ENCODE measurements at regions not wholly inside any gene's neighbourhood (a gene's known extent, or its start where the extent isn't known, plus 50 kb on each side); places are given as distances from the start of the nearest gene placed in this dataset.

- no peak for DNase-seq
Observed at GRCh38 chr7:156106107-156106426, 293.8 kb upstream of the SHH start.

DNA sequence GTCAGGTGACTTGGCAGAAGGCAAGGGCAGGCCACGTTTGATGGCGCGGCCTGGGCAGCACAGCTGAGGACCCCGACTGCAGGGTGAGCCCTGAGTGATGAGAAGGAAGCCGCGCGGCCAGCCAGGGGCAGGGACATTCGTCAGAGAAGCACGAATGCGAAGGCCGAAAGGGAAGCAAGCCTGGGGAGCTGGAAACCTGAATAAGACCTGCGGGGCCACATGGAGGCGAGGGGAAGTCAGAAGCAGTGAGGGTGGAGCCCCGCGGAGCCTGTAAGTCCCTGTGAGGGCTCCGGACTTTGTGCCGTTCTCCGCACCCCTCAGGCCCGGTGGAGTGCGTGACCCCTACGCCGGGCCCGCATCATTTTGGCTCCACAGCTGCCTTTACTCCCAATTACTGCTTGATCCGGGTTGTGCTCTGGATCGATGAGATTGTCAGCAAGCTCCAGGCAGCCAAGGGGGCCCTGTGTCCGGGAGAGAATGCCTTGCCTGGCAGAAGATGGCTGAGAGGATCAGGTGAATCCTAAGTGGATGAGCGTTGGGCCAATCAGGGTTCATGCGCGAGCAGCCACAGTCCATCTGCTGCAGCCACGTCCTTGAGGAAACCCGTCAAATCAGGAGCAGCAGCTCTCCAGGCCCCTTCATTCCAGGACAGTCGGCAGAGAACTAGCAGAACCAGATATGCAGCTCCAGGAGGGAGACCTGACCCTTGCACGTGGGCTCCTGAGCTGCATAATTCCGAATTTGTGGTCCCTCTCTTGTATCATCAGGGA is 293.3 kb upstream of the SHH start:
- DNase-seq = no peak

DNA sequence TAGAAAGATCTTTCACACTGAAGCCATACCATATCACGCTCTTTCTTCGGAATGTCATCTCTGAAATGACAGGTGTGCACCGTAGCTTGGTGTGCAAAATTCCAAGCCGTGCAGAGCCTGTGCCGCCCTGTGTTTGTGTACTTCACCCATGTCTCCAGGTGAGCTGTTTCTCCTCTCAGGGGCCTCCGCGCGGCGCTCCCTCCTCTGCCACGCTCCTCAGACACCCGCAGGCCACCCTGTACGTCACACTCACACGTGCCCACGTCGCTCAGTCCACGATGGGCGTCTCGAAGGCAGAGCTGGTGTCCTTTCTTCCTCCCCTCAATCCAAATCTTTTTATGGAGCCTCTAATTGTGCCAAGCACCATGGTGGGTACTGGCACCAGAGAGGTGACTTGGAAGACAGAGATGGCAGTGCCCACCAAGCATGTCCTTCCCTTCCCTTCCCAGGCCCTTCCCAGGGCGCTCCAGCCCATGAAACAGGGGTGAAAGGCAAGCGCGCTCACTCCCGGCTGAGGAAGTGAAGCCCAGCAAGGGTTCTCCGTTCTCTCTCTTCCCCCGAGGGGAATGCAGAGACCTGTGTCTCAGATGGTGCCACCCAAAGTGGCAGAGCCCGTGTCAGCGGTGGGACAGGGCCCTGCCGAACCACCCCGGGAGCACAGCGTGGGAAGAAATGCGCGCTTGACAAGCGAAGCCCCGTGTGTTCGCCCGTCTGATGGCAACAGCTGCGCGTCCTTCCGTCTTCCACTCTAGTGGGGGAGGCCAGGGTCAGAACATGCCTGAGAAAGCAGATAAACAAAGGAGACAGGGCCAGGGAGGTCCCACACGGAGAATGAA is 292.5 kb upstream of the SHH start:
- no peak for DNase-seq

DNA sequence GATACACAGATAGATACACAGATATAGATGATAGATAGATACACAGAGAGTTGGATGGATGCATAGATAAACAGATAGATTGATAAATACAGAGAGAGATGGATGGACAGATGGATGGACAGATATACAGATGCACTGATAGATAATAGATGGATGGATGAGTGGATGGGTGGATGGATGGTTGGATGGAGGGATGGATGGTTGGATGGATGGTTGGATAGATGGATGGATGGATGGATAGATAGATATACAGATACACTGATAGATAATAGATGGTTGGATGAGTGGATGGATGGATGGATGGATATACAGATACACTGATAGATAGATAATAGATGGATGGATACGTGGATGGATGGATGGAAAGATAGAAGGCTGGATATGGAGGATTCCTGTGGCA is 290.0 kb upstream of the SHH start:
- no peak for DNase-seq

DNA sequence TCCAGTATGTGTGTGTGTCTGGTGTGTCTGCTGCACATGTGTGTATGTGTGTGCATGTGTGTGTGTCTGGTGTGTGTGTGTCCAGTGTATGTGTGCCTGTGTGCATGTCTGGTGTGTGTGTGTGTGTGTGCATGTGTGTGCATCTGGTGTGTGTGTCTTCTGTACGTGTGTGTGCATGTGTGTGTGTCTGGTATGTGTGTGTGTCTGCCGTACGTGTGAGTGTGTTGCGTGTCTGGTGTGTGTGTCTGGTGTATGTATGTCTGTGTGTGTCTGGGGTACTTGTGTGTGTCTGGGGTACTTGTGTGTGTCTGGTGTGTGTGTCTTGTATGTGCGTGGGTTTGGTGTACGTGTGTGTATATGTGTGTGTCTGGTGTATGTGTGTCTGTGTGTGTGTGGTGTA is 289.1 kb upstream of the SHH start:
- no peak for DNase-seq

DNA sequence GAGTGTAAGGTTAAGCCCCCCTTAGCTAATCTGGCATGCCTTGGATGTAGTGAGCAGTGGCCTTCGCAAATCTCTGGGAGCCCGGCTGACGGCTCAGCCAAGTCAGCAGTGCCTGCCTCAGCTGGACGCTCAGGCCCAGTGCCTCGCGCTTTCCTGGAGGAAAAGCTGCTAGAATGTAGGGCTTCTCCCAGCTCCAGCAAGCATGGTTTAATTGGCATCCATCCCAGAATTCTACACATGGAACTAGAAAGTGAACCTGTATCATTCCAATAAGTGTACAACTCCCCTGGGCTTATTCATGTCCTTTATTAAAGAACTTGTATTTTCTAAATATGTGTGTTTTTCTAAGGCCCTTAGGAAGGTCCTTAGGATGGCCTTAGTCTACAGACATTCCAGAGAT is 287.8 kb upstream of the SHH start:
- DNase-seq = no peak

DNA sequence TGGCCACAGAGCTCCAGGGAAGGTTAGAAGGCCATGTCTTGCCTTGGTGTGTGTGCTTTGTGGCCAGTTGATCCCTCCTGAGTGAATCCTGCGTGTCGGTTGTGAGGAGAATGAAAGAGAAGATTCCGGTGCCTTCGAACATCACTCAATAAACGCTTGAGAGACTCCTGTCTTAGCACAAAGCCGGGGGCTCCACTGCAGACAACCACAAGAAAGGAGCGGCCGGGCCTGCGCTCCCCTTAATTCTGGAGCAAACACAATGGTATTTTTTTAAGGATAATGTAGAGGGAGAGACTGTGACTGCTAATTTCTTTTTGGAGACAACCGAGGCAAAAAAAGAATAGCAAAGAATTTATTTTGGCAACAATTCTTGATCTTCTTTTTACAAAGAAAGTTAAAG is 286.8 kb upstream of the SHH start:
- no peak for DNase-seq

- no peak for DNase-seq
Observed at GRCh38 chr7:156096771-156097538, 284.7 kb upstream of the SHH start.

- no peak for DNase-seq
Observed at GRCh38 chr7:156095908-156096539, 283.8 kb upstream of the SHH start.

DNA sequence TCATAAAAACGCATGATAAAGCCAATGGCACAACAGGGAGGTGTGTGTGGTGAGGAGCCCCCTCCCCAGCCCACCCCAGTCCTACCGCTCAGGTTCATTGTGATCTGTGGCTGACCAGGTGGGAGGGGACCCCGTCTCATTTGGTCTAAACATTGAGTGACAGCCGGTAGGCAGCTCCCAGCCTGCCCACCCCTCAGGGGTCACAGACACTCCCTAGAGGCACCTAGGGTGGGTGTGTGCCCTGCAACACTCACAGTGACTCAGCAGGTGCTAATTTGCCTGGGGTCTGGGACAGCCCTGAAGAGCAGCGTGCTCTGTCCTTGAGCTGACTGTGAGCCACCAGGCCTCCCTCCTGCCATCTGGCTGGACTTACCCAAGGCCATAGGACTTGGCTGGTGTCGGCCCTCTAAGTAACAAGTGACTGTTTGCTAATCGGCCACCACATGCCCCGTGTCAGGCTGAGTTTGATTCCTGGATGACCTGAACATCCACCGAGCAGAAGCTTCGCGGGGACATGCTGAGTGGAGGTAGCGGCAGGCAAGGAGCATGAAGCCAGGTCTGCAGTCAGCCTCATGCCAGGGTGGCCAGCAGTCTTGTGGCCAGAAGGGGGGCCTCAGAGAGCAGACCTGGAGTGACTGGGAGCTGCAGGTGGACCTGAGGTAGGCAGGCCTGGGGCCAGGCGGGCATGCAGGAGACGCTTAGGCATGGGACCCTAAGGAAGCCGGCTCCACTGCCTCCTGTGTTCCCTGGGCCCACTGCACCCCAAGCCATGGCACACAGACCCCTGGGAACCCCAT is 282.3 kb upstream of the SHH start:
- DNase-seq = no peak

GRCh38 chr7:156092307-156092706 is 280.0 kb upstream of the SHH start:
- DNase-seq = no peak

- DNase-seq = no peak
Observed at GRCh38 chr7:156091519-156092080, 279.3 kb upstream of the SHH start.

GRCh38 chr7:156090988-156091387 is 278.7 kb upstream of the SHH start:
- no peak for DNase-seq

- DNase-seq = no peak
Observed at GRCh38 chr7:156089222-156089621, 277.0 kb upstream of the SHH start.

DNA sequence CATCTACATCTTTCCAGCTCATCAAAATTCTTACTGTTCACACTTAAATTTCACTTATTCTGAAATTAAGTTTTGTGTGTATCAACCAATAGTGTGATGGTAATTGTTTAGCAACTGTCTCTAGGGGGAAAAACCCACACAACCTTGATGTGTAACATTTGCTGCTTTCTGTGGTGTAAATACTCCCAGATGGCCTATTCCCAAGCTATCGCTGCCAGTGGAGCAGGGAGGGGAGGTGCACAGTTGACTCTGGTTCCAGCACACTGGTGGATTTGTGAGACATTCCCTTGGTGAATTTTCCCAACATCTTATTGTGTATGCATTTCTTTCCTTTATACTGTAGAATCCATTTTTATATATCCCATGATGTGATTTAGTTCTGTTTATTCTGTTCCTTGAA is 275.9 kb upstream of the SHH start:
- DNase-seq = no peak

- peak in 3 of 56 donors; percentile 7 to 21 (median 13) for DNase-seq
Observed at GRCh38 chr7:156082048-156083040, 270.1 kb upstream of the SHH start.

GRCh38 chr7:156080596-156080995 is 268.3 kb upstream of the SHH start:
- DNase-seq = peak in 1 of 56 donors; percentile 8

- no peak for DNase-seq
Observed at GRCh38 chr7:156080046-156080445, 267.8 kb upstream of the SHH start.

DNA sequence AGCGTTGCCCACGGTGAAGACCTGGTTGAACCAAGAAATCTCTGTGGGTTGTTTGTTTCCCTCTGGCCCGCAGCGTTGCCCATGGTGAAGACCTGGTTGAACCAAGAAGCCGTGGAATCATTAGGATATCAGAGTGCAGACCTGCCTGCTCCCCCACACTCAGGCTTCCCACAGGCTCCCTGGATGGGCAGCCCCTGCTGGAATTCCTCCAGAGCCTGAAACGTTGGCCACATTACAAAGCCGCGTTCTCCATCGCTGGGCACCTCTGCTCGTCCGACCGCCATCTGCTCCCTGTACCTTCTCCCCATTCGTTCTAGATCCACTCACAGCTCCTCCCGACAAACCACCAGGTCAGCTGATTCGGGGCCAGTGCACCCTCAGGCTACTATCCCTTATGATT is 266.9 kb upstream of the SHH start:
- no peak for DNase-seq
